Osteocyte (in vitro differentiated cells): ENCODE measurements at regions not wholly inside any gene's neighbourhood (a gene's known extent, or its start where the extent isn't known, plus 50 kb on each side); places are given as distances from the start of the nearest gene placed in this dataset.
"Not testable (repeated sequence)": the region's sequence is repeated elsewhere in the genome, so short reads cannot be mapped to it uniquely, and the experiment has no call there.

Source experiments
- DNase-seq: peaks from one replicate; pipeline ENCODE4 v3.0.0; 2021; ENCODE audit warnings: mixed read lengths; ENCODE audit not compliant: unreplicated experiment; ENCODE audit errors: extremely low spot score
- H3K27ac Mint-ChIP-seq: one replicate; pipeline ENCODE4 v1.8.0; 2021; ENCODE audit warnings: mild to moderate bottlenecking, mixed read lengths; ENCODE audit not compliant: unreplicated experiment
- H3K27me3 Mint-ChIP-seq: one replicate; pipeline ENCODE4 v1.8.0; 2021; ENCODE audit warnings: mixed read lengths; ENCODE audit not compliant: unreplicated experiment
- H3K36me3 Mint-ChIP-seq: one replicate; pipeline ENCODE4 v1.8.0; 2021; ENCODE audit warnings: mixed read lengths; ENCODE audit not compliant: unreplicated experiment
- H3K4me1 Mint-ChIP-seq: one replicate; pipeline ENCODE4 v1.8.0; 2021; ENCODE audit warnings: mixed read lengths; ENCODE audit not compliant: unreplicated experiment
- H3K4me3 Mint-ChIP-seq: one replicate; pipeline ENCODE4 v1.8.0; 2021; ENCODE audit warnings: mild to moderate bottlenecking, moderate library complexity, mixed read lengths; ENCODE audit not compliant: unreplicated experiment
- H3K9me3 Mint-ChIP-seq: one replicate; pipeline ENCODE4 v1.8.0; 2021; ENCODE audit warnings: mixed read lengths; ENCODE audit not compliant: unreplicated experiment
- CTCF ChIP-seq: fragments of 200-600 bp; sonication (generic); IDR thresholded peaks from 2 replicates; pipeline ENCODE4 v1.5.0; 2021; ENCODE audit warnings: antibody characterized with exemption, mild to moderate bottlenecking, moderate library complexity

- Mint-ChIP-seq H3K9me3 (no peaks in the 10 kb centered on the region), H3K27me3 (peaks cover 50% of the 10 kb centered on the region), H3K4me3 (no peak overlapping the region), H3K36me3 (no peaks in the 10 kb centered on the region), H3K4me1 (no peaks in the 10 kb centered on the region), H3K27ac (no peak overlapping the region)
- DNase-seq: no peak
- no peak for TF ChIP-seq CTCF
Observed at GRCh38 chr6:153309651-153310050, 178.6 kb upstream of the RGS17 start.

DNA sequence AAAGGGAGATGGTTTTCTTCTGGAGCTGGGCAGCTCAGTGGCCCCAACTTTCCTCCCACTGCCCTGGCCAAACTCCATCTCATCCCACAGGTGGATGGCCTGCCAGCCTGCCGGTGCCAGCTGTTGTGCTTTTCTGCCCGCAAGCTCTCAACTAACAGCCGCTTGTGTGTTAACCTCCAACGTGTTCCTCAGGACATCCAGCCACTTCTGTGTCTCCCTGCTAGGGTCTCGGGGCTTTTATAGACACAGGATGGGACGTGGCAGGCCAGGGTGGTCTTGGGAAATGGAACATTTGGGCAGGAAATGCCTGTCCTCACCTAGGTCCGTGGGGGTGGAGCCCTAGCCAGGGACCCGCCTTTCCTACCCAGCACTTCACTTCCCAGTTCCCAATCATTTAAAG is 171.1 kb upstream of the RGS17 start:
- Mint-ChIP-seq H3K4me3 (no peak overlapping the region), H3K4me1 (no peaks in the 10 kb centered on the region), H3K9me3 (no peaks in the 10 kb centered on the region), H3K27me3 (peaks cover 11% of the 10 kb centered on the region), H3K27ac (no peak overlapping the region), H3K36me3 (no peaks in the 10 kb centered on the region)
- DNase-seq: no peak
- TF ChIP-seq CTCF: no peak

DNA sequence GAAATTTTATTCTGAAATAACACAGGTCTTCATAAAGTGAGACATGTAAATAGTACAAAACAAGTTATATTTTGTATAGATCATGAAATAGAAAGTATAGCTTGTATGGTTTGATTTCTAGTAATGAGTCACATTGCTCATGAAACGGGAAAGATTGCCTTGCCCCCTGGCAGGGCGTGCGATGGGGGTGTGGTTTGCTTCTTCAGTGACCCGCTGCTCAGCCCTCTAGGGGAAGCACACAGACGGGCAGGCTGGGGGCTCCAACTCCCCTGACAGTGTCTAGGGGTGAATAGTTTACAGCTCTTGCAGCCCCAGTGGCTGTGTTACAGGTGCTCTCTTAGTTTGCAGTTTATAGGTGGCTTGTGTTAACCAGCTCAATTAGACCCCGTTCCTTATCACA is 170.5 kb upstream of the RGS17 start:
- Mint-ChIP-seq H3K4me1 (no peaks in the 10 kb centered on the region), H3K27ac (no peak overlapping the region), H3K4me3 (no peak overlapping the region), H3K36me3 (no peaks in the 10 kb centered on the region), H3K9me3 (no peaks in the 10 kb centered on the region), H3K27me3 (peaks cover 9% of the 10 kb centered on the region)
- no peak for TF ChIP-seq CTCF
- no peak for DNase-seq

DNA sequence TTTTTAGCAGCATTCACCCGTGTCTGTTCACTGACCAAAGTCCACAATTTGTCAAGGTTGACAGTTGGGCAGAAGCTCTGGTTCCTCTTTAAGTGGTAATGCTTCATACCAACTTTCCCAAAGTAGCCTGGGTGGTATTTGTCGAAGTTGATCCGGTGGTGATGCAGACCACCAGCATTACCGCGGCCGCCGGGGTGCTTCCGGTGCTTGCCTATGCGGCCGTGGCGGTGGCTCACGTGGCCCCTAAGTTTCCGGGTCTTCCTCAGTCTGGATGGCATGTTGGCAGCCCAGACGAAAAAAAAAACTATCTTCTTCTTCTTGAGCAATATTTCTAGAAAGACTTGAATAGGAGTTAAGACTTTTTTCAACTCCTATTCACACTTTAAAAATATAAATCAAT is 151.4 kb upstream of the RGS17 start:
- H3K9me3 Mint-ChIP-seq, H3K4me3 Mint-ChIP-seq, H3K36me3 Mint-ChIP-seq, DNase-seq, H3K27me3 Mint-ChIP-seq, H3K4me1 Mint-ChIP-seq, H3K27ac Mint-ChIP-seq: not testable (repeated sequence)

- DNase-seq: no peak
- Mint-ChIP-seq H3K27ac (no peak overlapping the region), H3K4me1 (peaks cover 4% of the 10 kb centered on the region), H3K4me3 (no peak overlapping the region), H3K9me3 (peaks cover 8% of the 10 kb centered on the region), H3K36me3 (no peaks in the 10 kb centered on the region), H3K27me3 (peaks cover 16% of the 10 kb centered on the region)
- TF ChIP-seq CTCF: no peak
Observed at GRCh38 chr6:153275997-153276396, 144.9 kb upstream of the RGS17 start.
